ENCODE measurements at regions not wholly inside any gene's neighbourhood (a gene's known extent, or its start where the extent isn't known, plus 50 kb on each side); places are given as distances from the start of the nearest gene placed in this dataset.

GRCh38 chr12:77486872-77487271 lies 343.8 kb upstream of the NAV3 start:
- no peak for TF ChIP-seq CTCF (IDR thresholded peaks at IDR 0.05)
- TF ChIP-seq EZH2 (IDR thresholded peaks at IDR 0.05), result no peak

All from neural progenitor cell (in vitro differentiated cells).